NAMALWA (cell line): ENCODE measurements at regions not wholly inside any gene's neighbourhood (a gene's known extent, or its start where the extent isn't known, plus 50 kb on each side); places are given as distances from the start of the nearest gene placed in this dataset.

ENCODE experiments used
- DNase-seq: peaks from one replicate; pipeline ENCODE4 v3.0.0-alpha.2; 2015; ENCODE audit warnings: low spot score

DNA sequence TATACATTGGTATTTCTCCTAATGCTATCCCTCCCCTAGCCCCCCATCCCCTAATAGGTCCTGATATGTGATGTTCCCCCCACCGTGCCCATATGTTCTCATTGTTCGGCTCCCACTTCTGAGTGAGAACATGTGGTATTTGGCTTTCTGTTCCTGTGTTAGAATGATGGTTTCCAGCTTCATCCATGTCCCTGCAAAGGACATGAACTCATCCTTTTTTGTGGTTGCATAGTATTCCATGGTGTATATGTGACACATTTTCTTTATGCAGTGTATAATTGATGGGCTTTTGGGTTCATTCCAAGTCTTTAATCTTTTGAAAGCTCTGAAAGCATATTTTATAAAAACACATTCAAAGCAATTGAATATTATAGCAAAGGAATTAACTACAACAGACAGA lies 1169.4 kb upstream of the ZEB2 start:
- no peak for DNase-seq

DNA sequence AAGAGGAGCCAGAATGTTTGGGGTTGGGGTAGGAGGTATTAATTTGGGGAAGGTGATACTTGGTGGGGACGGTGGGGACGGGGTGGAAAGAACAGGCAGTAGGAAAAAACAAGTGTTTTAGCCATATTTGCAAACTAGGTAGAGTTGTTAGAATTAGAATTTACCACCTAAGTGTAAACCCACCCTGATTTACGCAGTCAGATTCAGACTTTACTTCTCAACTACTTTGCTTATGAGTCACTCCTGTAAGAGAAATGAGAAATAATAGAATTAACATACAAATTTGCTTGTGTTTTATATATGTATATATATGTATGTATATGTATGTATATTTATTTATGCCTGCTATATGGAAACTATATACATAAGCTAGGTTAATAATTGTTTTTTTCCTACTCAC lies 1168.2 kb upstream of the ZEB2 start:
- DNase-seq, result no peak

DNA sequence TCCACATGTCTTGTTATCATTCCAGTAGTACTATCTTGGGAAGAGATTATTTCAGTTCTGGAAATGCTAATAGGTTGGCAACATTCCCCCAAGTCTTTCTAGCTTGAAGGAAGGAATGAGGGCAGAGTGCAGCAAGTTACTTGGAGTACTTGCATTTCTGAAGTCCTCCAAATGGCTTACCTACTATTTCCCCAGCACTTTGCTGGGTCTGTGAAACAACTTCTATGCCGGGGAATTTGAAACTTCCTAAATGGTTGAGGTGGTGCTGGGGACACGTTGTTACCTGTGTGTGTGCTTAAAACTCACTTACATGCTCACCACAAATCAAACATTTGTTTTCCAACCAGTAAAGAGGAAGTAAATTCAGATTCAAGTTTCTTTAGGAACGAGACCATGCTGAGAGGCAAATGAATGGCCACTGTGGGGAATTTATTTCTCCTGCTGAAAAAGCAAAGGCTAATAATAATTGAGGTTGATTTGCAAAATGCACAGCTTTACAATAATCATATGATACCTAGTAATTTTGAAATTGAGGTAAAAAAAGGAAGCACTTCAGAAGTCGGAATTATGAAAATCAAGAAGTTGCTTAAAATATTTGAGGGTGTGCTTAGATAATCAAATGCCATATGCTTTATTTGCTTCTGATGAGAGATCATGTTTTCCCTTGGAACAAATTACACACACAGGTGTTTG lies 1167.7 kb upstream of the ZEB2 start:
- DNase-seq, result peak; percentile 50

DNA sequence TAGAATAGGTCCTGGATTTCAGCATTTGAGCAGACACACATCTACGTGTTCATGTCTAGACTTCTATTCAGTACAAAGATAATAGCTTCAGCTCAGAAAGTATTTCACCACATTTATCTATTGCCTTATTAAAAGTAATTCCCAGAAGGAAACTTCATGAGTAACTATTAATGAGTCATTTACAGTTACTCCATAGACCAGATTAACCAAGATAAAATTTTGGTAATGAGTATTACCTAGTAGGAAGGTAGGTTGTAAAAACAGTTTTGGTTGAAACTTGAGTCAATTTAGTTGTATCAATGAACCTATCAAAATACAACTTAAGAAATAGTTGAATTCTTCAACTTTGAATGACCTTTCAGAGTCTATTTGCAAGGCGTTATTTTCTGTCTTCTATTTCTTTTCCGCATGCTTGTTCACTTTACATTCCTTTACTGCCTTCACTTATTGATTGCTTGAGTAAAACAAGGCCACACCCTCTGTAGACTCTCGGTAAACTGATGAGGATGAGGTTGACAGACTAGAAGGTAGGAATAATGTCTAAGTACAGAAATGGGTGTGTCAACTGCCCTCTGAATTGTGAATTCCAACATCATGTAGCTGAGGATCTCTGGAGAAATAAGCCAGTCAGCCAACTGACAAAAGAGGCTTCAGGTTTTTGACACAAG lies 1165.6 kb upstream of the ZEB2 start:
- no peak for DNase-seq

DNA sequence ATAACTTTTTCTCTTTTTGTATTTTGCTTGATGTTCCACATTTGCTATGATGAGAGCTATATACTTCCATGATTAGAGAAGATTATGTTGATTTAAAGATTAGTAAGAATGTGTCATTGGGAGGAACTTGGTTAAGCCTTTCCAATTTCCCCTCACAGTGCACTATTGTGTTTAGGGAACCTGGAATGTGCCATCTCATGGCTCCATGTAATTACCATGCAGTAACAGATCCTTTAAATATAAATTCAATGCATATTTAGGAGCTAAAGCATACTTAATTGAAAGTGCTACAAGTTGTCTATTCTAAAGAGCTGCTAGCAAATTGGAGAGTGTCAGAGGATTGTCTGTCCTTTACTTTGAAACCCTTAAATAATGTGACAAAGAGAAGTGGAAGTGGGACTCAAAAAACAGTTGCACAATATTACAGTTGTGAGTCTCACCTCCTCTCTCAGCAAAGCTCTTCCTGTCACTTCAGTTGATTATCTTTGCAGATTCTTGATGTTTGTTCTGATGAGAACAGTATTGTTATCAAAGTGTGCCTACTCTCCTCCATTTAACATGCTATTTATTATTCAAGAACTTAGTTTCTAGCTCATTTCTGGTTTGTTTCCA lies 1162.7 kb upstream of the ZEB2 start:
- no peak for DNase-seq

DNA sequence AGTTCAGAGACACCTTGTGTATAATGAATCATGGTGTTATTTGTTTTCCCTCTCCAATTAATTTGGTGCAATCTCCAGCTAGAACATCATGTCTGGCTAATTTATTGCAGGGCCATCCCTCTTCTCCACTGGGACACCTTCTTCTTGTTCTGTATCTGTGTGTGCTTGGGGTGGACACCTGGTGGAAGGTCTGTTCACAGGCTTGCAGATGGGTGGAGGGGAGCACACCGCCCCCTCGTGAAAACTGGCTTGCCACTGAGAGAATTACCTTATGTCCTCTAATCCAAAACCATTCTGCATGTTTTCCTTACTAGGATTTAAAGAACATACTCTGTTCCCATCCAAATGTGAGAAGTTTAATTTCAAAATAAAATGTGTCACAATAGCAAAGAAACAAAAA lies 1160.4 kb upstream of the ZEB2 start:
- no peak for DNase-seq

DNA sequence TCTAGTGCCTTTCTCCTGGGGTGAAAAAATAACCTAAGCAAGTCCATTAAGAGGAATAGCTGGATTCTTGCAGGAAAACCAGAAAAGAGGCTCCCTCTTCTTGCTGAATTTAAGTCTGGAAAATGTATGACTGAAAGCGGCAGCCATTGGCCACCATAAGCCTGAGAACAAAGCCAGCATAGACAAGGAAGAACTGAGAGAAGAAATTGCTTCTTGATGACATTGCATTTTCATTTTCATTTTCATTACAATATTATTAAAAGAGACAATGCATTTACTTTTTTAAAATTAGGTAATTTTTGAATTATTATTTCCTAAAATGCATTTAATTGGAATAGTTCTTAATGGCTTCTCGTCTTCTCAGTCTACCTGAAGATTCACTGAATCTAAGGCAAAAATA lies 1157.5 kb upstream of the ZEB2 start:
- no peak for DNase-seq

DNA sequence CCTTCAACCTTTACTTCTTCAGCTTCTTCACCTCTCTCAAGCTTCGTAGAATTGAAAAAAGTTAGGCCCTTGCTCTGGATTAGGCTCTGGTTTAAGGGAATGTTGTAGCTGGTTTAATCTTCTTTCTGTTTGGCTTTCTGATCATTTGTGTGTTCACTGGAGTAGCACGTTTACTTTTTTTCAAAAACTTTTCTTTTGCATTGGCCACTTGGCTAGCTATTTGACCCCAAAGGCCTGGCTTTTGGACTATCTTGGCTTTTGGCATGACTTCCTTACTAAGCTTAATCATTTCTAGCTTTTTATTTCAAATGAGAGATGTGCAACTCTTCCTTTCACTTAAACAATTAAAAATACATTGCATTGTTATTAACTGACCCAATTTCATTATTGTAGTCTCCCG lies 1154.8 kb upstream of the ZEB2 start:
- DNase-seq, result no peak

DNA sequence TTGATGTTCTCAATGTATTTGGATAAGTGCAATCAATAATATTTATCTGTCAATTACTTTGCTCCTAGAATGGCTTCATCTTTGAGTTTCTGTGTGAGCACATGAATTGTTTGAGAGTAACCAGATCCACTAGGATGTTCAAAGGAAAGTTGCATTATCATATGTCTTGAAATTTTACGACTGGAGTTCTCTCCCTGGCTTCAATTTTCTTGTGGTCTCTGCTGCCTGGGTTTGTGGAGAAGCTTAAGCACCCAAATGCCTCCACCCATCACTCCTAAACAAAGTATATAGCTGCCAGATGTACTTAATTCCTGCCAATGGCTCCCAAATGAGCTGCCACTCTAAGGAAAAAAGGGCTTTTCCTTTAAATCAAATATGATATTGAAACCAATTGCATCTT lies 1149.4 kb upstream of the ZEB2 start:
- no peak for DNase-seq

DNA sequence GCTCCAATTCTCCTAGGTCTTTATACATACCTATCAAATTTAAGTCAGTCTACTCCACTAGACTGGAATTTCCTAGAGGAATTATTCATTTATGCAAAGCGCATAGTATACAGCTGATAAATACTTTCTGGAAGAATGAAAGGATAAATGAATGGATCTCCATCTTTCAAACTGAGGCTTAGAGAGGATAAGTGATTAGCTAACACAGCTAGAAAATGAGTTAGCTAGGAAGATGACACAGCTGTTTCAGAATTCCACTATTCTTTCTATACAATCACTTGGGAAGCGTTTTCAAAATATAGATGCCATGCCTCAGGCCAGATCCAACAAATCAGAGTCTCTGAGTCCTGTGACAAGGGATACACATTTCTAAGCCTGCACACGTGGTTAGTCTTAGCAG lies 1146.6 kb upstream of the ZEB2 start:
- DNase-seq, result no peak

DNA sequence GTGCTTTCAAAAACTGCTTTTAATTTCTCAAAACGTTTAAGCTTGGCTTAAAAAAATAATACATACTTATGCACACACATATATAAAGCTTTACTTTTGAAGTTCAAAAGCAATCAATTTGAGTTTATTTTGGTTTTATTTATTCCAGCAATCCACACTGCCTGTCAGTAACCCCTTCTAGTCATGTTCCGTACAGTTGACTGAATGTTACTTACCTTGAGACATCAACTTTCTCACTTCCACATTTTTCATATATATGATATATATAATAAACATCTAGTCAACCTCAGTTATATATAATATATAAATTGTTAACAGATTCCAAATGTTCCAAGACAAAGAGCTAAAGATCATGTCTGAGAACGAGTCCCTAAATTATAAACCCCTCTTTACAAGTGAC lies 1137.3 kb upstream of the ZEB2 start:
- no peak for DNase-seq

DNA sequence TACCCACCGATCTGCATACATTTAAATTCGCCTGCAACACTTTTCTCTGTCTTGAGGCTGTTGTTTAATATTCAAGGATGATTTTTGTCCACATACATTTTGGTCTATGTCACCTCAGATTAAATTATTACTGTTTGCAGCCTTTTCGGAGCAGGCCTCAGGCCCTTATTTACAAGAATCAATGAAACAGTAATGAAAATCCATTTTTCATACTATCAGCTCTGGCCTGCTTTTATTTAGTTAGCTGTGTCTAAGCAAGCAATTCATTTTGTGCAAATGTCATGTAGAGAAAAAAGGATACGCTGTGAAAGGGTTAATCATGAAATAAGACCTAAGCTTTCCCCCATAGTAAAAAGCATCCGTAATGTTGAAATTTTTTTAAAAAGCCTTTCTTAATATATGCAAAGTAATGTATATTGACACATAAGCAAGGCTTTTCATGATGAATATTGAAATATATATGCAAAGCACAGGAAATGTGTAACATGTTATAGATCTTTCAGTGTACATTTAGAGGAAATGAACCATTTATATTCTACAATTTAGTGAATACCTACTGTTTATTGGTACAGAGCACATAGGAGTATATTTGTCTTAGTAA lies 1135.3 kb upstream of the ZEB2 start:
- DNase-seq, result no peak

DNA sequence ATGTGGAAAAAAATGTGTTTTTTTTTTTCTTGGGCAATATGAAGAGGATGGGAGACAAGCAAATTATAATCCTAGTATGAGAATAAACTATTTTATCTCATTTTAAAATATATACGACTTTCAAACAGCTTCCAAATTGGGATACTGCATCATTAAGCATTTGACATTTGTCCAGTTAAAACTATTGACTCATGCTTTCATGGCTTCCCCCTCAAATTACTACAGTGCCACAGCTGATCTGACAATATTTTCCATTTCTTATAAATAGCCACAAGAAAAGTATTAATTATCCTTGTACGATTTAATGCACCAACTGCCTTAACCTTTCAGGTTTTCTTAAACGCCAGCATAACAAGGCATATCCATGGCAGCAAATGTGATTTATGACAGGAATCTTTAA lies 1134.8 kb upstream of the ZEB2 start:
- DNase-seq, result no peak

DNA sequence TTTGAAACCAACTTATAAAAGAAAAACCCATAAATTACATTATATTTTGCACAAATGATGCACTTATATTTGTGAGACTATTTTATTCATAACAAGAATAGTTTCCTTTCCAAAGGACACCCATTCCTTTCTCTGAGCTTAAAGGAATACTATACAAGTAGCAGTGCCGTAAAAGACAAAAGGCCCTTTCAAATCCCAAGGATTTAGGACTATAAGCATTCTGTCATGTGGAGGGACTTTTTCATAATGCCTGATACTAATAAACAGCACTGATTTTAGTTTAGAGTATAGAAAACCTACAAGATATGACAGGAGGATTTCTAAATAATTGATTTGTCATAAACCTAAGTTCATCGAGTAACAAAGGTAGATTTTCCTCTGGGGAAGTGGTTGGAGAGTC lies 1134.2 kb upstream of the ZEB2 start:
- DNase-seq, result no peak

DNA sequence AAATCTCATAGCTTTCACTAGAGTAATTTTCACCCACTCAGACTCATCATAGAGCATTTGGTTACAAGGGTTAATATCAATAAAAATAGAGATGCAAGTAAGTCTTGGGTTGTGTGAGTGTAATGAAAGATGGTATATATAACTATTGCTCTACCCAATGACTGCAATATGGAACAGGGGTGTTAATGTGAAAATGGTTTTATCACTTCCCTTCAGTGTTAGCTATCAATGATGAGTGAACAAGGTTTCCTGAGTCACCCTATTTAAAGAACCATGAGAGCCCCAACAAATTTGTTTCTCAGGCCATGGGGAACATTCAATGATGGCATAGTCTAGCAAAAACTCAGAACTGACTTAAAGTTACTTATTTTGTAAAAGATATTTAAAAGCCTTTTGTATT lies 1133.6 kb upstream of the ZEB2 start:
- DNase-seq, result no peak

DNA sequence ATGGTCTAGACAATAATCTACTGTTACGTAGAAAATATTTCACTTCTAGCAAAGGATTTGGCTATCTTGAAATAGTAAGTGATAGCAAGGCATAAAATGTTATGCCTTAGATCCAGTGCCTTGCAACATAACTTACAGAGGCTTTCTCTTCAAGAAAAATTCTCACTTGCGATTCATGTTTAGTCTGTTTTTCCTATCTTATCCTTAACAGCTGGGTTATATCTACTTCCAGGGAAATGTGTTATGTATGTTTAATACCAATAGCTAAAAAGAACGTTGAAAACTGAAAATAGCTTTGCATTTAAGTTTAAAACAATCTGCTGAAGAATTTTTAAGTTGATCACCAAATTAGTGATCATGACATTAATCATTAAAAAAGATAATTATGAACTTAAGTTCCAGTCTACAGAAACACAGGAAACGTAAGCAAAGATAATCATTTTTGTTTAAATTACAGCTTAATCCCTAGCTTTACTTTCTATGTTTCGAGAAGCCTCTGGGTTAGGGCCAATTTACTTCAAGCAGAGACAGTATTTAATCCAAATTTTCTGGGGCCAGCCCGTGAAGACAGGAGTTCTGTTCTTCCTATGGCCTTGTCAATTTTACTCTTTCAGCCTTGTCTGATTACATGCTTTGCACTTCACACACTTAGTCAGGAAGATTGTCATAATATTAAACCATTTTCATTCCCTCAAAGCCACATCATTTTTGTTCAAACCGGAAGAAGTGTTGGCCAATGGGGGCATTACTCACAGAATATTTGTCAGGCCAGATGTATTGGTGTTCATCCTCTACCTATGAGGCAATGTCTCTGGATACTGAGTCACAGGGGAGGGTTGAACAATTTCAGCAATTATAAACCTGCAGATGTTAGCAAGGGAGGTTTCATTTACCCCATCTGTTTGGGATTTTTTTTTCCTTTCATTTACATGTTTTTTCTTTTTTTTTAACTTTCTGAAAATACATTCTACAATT lies 1132.9 kb upstream of the ZEB2 start:
- DNase-seq, result no peak

DNA sequence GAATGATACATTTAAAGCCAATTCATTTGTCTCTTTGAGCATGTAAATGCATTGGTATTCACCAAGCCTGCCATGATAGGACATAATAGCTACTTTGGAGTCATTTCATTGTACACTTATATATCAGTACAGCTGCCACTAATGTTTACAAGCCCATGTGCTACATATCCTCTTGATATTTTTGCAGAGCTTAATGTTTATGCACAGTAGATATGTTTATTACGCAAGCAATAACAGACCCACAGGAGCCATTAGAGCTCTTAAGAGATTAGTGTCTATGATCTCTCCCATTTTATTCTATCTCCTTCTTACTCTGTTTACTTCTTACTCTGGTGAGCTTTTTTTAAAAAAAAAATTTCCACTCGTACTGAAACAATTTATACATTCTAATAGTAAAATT lies 1132.1 kb upstream of the ZEB2 start:
- DNase-seq, result no peak

DNA sequence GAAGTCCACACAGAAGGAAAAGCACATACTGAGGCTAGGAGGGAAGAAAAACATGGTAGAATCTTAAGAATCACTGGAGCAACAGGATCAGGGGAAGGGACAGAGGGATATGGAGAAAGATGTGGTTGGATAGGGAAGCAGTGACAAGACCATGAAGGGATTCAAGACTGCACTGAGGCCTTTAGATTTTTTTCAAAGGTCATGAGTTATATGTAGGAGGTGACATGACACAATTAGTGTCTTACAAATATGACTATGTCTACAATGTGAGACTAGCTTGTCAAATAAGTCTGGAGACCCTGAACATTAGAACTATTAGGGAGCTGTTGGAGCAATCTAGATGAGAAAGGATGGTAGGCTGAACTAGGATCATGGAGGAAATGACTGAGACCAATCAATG lies 1130.3 kb upstream of the ZEB2 start:
- no peak for DNase-seq

DNA sequence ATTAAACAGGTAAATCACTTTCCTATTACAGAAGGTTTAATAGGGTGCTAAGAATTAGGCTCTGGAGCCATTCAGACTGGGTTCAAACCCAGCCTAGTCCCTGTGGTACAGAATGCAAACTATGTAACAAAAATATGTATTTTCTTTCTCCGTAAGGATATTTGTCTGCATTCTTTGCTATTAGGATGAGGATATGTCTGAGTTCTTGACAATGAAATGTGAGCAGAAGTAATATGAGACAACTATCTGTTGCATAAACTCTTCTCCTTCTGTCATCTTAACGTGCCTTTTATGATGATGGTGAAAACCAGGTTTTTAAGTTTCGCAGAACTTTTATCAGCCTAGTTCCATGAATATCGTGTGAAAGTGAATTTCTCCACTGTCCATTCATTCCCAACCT lies 1129.1 kb upstream of the ZEB2 start:
- DNase-seq, result no peak

DNA sequence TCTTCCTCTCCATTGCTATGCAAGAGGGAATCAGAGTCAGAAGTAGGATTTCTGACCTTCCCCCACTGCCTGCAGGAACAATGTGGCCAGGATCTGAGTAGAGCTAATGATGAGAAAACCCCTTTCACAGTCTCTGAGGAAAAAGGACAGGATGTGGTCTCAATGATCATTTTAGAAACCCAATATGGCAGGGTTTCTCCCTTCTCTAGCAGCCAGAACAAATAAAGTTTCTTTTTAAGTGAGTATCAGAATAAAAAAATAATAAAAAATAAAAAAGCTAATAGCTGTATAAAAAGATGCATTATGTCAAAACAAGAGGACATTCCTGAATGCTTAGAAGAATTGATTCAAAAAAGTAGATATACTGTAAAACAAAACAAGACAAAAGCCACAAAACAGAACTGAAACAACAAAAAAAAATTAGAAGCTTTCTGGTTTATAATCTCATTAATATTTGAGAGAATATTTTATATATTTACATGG lies 1124.9 kb upstream of the ZEB2 start:
- DNase-seq, result no peak

DNA sequence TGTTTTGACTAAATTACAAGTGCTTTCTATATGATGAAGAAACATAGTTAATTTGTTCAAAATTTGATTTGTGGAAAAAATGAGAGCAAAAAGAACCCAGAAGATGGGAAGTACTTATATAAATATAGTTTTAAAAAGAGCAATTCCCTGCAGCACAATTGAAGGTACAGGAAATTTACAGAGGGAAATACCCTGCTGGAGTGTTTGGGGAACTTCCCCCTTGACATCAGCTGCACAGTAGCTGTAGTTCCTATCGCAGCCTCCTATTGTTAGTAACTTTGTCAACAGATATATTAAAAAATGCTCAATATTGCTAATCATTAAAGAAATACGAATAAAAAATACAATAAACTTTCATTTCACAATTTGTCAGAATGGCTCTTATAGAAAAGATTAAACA lies 1118.8 kb upstream of the ZEB2 start:
- peak; percentile 38 for DNase-seq
